HL-60/S4 treated with retinoic acid at 250 ng/mL for 4 days and 3 days (cell line): ENCODE measurements at regions not wholly inside any gene's neighbourhood (a gene's known extent, or its start where the extent isn't known, plus 50 kb on each side); places are given as distances from the start of the nearest gene placed in this dataset.

Experiments
- in situ Hi-C: fragments of 300-500 bp; cut with MboI; formaldehyde crosslinking; loops from 2 replicates; pipeline ENCODE4 v1.7.0; 2022; ENCODE audit warnings: low sequenced_read_pairs

- in situ Hi-C loops = no loop called here
Measured at GRCh38 chr2:37780387-37780676, 108.9 kb upstream of the CDC42EP3 start.

DNA sequence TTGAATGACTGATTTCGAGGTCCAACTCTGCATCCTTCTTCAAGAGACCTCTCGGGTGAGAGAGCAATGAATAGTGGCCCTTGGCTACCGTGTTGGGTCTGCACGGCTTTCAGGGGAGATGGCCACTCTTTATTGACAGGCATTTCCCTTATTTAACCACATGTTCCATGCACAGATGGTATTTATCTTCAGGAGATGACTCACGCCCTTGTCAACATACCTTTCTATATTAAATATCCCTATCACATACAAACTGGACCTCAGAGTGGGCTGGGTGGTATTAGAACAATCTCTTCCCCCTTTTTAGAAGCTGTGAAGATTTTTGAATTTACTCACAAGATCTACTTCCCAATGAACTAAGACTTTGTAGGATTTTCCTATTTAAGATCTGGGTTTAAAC lies 109.6 kb upstream of the CDC42EP3 start:
- in situ Hi-C loops = no loop called here

DNA sequence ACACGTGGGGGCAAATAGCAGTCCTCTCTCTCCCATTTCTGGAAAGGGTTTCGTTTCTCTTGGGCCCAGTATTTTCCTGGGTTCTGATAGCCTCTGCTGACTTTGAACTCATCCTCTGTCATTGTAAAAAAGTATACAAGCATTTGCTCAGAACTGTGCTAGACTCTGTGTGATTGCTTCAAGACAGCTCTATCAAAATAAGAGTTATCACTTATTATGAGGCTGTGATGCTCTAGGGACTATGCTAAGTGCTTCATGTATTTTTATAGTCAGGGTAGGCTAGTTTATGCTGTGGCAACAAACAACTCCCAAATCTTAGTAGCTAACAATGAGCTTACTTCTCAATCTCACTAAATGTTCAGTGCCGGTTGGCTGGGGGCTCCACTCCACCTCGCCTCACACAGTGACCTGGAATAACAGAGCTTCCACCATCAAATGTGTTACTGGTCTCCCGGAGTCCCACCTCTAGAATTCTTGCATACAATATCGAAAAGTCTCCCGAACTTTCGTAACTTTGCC lies 110.8 kb upstream of the CDC42EP3 start:
- in situ Hi-C loops = no loop called here

DNA sequence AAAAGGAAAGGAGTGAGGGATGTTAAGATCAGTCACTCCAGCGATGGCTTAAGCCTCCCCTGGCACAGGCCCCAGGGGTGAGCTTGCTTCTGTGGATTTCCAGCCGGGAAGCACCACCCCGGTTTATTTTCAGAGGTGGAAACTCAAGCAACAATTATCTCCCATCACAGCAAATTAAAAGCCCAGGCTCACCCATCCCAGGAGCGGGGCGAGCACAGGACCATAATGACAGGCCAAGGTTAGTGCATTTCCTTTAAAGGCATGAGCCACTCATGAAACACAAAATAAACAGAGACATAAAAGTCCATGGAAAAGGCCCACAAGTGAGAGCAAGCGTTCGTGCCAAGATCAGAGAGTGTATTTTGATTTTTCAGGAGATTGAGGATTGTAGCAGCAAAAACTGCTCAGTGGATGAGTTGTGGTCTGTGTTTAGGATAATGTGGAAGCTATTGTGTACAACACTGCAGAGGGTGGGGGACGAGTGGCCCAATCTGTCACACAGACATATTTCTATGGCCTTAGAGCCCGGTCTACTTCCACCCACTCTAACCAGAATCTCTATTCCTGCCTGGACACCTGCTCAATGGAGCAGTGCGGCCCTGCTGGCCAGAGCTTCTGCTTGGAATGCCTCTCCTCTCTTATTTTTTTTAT lies 111.4 kb upstream of the CDC42EP3 start:
- in situ Hi-C loops = no loop called here

- in situ Hi-C loops = no loop called here
Measured at GRCh38 chr2:37783545-37783944, 112.1 kb upstream of the CDC42EP3 start.

DNA sequence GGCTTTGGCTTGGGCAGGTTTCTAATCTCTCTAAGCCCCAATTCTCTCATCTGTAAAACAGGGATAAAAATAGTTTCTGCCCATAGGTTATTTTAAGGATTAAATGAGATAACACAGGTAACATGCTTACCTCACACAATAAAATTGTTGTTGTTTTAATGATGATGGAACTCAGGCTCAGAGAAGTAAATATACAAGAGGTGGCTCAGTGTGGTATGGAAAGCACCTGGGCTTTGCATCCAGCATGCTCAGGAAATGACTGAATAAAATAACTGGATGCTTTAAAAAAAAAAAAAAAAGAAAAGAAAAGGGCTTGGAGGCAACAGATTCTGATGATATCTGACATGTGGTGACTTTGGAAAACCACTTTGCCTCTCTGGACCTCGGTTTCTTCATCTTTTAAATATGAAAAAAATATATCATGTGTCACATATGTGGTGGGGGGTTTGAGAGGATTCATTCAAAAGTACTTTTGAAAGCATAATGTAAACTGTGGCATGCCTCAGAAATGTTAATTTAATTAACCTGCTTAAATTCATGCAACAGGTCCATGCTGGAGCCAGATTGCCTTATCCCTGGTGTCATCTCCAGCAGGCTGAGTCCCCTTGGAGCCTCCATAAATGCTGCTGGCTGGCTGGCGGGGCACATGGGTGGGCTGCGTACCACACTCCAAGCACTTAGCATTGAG lies 112.8 kb upstream of the CDC42EP3 start:
- in situ Hi-C loops = no loop called here

GRCh38 chr2:37784759-37785149 lies 113.3 kb upstream of the CDC42EP3 start:
- in situ Hi-C loops = no loop called here

- in situ Hi-C loops = no loop called here
Measured at GRCh38 chr2:37786191-37786698, 114.8 kb upstream of the CDC42EP3 start.

DNA sequence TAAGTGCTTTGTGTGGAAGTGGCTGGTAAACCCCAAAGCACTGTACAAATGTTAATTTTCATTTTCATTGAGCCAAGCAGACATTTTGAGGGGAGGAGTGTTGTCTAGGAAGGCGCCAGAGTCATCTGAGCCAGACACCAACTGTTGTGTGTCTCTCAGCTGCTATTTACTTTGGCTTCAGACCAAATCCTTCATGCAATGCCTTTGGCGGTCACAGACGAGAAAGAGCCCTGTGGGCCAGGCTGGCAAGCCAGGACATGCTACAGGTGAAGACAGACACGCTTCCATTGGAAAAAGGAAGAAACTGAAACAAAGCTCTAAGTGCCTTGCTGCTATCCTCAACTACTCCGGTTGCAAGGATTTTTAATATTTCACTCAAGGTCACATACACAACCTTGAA lies 115.4 kb upstream of the CDC42EP3 start:
- in situ Hi-C loops = no loop called here

- in situ Hi-C loops = no loop called here
Measured at GRCh38 chr2:37788602-37789209, 117.3 kb upstream of the CDC42EP3 start.

GRCh38 chr2:37790019-37790418 lies 118.6 kb upstream of the CDC42EP3 start:
- in situ Hi-C loops = no loop called here

- in situ Hi-C loops = no loop called here
Measured at GRCh38 chr2:37790462-37790861, 119.0 kb upstream of the CDC42EP3 start.

DNA sequence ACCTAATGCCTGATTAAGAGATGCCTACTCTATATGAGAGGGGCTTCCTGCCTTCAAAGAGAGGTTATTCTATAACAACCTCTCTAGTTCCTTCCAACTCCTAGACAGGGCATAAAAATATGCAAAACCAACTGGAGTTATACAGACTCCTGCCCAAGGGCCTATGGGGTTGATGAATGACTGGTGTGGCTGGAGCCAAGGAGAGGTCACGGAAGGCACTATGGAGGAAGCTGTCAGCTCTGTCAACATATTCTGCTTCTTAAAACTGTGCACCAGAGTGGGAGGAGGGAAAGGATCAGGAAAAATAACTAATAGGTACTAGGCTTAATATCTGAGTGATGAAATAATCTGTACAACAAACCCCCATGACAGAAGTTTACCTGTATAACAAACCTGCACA lies 120.9 kb upstream of the CDC42EP3 start:
- in situ Hi-C loops = no loop called here

- in situ Hi-C loops = no loop called here
Measured at GRCh38 chr2:37793004-37793403, 121.6 kb upstream of the CDC42EP3 start.

GRCh38 chr2:37794717-37795116 lies 123.3 kb upstream of the CDC42EP3 start:
- in situ Hi-C loops = no loop called here

- in situ Hi-C loops = no loop called here
Measured at GRCh38 chr2:37795456-37795855, 124.0 kb upstream of the CDC42EP3 start.

DNA sequence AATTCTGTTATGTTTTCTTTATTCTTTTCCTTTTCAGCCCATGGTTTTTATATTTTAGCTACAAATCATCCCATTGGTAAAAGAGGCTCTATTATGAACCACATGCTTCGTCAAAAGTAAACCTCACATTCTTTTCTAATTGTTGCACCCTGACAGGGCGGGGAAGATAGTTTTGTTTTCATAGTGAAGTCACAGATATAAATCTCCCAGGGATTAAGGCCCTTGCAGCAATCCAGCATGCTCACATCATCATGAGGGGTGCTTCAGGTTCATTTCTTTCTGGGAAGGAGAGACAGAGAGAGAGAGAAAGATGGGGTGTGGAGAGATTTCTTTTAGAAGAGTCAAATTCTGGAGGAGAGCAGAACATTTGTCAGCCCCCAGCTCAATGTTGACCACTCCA lies 124.5 kb upstream of the CDC42EP3 start:
- in situ Hi-C loops = no loop called here

GRCh38 chr2:37796481-37796880 lies 125.0 kb upstream of the CDC42EP3 start:
- in situ Hi-C loops = no loop called here

DNA sequence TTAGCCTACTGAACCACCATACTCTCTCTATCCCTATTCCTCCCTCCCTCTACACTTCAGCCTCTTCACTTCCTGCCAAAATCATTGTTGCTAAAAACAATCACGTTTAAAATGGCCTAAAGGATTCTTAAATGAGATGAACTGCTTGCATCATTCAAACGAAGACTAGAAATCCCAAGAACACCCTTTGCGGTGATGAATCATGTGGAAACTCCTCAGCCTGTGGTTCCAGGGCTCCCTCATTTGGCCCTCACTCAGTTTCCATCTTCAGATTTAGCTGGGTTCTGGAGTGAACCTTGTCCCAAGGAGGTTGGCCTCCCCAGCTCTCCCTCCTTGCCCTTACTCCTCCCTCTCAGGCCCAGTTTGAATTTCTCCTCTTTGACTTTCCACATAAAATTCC lies 125.6 kb upstream of the CDC42EP3 start:
- in situ Hi-C loops = no loop called here

DNA sequence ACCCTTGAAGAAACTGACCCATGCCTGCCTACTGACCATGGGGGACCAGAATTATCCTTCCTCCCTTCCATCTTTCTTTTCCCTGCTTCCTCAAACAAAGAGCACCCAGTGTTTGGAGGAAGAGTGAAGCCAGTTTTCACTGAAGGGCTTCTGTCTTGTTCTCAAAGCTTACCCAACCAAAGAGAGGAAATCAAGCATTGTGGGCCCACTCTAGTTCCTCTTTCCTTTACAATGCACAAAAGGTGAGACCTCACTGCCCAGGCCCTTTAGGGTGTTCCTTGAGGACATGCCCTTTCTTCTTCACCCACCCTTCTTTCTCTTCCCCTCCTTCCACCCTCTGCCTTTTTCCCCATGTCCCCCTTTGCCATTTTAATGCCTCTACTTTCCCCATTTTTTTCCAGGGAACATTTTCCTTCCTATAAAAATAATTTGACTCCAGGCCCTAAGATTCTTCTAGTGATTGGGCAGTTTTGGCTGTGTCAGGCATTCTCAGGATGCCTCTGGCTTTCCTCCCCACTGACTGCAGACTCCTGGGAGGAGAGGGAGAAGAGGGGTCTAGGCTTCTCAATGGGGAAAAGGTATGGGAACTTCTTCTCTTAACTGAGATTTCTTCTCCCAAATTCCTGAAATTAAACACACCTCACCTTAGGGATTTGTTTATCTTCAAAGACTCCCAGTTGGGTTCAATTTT lies 126.6 kb upstream of the RMDN2 start:
- in situ Hi-C loops = no loop called here

- in situ Hi-C loops = no loop called here
Measured at GRCh38 chr2:37800176-37800858, 124.8 kb upstream of the RMDN2 start.
